GM12874 (cell line): ENCODE measurements at regions not wholly inside any gene's neighbourhood (a gene's known extent, or its start where the extent isn't known, plus 50 kb on each side); places are given as distances from the start of the nearest gene placed in this dataset.

Source experiments
- CTCF ChIP-seq: IDR thresholded peaks from 2 replicates; pipeline ENCODE4 v1.5.1; 2011; ENCODE audit warnings: low read depth, mild to moderate bottlenecking, control low read depth, low read length, moderate library complexity; ENCODE audit not compliant: insufficient read depth

DNA sequence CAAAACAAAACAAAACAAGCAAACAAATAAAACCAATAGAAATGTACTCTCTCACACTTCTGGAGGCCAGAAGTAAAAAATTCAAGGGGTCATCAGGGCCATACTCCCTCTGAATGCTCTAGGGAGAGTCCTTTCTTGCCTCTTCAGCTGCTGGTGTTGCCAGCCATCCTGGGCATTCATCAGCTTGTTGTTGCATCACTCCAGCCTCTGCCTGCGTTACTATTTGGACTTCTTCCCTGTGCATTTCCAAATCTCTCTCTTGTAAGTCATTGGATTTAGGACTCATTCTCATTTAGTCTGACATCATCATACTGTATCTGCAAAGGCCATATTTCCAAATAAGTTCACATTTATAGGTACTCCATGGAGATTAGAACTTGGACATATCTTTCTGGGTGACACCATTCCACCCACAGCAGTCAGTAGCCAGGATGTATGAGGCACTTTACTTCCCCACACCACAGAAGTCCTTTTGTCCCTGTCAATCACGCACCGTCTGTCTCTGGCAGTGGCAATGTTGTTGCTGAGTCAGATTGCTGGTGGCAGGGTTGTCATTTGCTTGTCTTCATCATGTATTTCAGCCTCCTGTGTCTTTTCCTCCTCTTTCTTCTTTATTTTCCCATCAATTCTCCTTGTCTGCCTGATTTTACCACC is 151.0 kb upstream of the KCNJ6 start:
- TF ChIP-seq CTCF, result no peak

DNA sequence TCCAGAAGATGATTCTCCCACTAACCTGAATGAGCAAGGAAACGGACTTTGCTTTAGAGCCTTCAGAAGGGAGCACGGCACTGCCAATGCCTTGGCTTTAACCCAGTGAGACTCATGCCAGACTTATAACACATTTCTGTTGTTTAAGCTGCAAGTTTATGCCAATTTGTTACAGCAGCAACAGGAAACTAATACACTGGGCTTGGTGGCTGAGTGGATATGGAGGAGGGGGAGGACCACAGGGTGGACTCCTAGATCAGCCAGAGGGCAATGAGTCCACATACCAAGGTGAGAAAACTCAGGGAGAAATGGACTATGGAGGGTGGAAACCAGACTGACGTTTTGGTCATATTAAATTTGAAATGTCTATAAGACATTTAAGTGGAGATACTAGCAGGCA is 156.2 kb upstream of the KCNJ6 start:
- TF ChIP-seq CTCF, result no peak

DNA sequence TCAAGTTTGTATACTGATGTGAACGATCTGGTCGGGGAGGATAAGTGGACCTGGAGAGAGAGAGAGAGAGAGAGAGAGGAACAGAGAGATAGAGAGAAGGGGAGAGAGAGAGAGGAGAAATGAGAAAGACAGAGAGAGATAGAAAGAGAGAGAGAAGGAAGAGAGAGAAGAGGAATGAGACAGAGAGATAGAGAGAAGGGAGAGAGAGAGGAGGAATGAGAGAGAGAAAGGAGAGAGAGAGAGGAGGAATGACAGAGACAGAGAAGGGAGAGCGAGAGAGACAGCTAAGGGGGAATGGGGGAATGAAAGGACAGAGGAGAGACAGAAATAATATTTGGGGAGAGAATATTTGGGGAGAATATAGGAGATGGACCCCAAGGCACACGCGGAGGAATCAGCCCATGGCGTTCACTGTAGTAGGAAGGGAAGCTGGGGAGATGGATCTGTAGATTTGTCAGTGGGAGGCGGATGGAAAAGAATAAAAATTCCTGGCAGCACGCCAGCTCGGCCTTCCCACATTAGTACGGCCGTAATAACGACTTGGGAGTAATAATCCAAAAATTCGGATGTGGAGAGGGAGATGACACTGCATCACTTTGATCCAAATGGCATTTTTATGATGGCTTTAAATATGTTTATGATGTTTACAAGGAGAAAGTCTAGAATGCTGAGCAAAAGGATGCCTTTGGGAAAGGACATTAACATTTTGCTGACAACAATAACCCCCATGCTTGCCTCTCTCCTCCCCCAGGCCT is 159.8 kb upstream of the KCNJ6 start:
- no peak for TF ChIP-seq CTCF

- no peak for TF ChIP-seq CTCF
Measured at GRCh38 chr21:38077569-38077968, 161.3 kb upstream of the KCNJ6 start.

DNA sequence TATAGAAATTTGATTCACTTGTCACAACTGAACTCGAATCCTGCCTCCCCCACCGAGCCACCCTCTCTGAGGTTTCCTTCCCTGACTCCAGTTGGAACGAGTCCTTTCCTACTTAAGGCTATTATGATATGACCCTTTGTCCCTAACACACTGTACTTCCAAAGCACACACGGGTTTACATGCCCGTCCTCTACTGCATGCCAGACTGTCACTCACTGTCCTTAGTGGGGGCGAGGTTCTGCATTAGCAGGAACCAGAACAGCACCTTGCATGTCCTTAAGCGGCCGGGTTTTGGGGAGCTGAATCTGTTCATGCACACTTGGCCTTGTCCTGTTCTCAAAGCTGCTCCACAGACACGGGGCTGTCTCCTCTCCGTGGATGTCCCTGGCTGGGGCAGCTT is 164.6 kb upstream of the KCNJ6 start:
- no peak for TF ChIP-seq CTCF

DNA sequence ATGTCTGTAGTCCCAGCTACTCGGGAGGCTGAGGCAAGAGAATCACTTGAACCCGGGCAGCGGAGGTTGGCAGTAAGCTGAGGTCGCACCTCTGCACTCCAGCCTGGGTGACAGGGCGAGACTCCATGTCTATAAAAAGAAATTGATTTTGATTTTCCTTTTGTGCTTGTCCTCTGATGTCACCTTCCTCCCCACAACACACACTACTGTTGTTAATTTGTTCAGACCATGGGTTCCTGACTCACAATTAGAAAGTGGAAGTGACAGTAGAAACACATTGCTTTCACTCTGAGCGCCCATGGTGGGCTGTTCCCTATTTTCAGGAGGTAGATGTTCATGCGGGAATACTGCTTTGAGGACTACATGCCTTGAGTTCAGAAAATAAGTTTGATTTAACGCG is 165.5 kb upstream of the KCNJ6 start:
- TF ChIP-seq CTCF, result no peak

- TF ChIP-seq CTCF, result no peak
Measured at GRCh38 chr21:38082936-38083485, 166.8 kb upstream of the KCNJ6 start.
